Hematopoietic multipotent progenitor cell treated with erythropoietin and hydrocortisone succinate and interleukin-3 and kit ligand, for 8 days (in vitro differentiated cells): ENCODE measurements at regions not wholly inside any gene's neighbourhood (a gene's known extent, or its start where the extent isn't known, plus 50 kb on each side); places are given as distances from the start of the nearest gene placed in this dataset.

Experiments
- DNase-seq: peaks from one replicate; pipeline ENCODE4 v3.0.0-alpha.2; 2015

DNA sequence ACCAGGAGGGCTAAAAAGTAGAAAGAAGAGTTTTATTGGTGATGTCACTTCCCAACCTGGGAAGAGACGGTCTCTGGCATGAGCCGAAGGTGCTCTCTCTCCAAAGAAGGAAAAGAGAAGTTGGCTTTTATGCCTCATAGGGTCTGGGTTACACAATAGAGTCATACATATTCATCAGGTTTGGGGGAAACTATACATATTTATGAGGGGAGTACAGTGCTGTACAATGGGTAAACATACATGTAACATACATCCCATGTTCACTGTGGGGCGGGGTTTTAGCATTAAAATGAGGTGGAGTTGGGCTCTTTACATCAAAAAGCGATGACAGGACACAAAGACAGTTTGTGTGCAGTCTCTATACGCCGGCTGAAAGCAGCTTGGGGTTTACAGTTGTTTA, 701.7 kb downstream of the TYW1 start:
- no peak for DNase-seq

DNA sequence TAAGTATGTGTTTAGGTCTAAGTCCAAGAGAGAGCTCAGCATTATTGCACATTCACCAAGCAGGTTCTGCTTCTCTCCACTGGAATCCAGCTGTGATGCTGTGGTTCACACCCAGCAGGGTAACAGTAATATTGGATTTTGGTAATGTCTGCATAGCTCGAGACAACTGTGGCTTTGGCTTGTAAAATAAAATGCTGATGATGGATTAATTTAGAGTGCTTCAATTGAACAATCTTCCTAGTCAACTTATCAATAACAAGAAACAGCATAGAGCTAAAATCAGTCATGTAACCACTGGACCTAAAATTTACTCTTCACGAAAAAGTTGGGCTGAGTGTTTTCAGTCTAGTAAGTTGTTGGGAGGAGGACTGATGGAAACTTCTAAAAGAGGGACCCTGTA, 709.2 kb downstream of the TYW1 start:
- DNase-seq = no peak

DNA sequence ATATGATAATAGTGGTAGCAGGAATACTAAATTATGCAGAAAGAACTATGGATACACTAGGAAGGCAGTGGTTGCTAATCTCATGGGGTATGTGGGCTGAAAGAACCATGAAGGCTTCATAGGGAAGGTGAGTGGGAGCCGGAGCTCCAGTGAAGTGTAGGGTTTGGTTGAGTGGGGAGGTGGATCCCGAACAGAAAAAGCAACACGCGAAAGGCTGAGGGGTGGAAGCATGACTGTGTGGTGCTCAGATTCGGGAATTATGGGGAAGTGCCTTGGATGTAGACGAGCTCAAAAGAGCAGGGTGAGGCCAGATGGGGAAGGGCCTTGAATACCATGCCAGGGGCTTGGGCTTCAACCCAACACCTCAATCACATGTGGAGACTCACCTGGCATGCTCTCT, 715.1 kb downstream of the TYW1 start:
- DNase-seq = no peak

DNA sequence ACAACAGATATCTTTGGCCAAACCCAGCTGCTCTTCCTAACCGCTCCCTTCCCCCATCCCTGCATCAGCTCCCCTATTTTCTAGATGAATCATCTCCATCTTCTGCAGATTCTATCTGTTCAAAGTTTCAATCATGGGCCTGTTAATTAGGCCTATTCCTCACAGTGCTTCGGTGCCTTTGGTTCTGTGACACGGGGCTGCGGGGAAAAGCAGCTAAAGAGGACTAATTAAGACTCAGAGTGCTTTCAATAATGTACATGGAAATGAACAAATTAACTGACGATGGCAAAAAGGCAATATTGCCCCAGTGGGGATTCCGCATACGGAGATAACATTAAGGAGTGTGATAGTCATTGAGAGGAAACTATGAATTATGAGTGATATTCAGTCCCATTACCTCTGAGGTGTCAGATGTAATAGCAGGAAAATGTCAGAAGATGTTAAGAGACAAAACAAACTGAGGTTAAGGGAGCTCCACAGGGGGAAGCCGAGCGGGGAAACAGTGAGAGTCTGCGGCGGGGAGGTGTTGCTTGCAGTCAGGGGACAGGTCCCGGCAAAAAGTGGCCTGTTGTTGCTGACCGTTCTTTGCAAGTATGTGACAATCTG, 716.9 kb downstream of the TYW1 start:
- DNase-seq = no peak

DNA sequence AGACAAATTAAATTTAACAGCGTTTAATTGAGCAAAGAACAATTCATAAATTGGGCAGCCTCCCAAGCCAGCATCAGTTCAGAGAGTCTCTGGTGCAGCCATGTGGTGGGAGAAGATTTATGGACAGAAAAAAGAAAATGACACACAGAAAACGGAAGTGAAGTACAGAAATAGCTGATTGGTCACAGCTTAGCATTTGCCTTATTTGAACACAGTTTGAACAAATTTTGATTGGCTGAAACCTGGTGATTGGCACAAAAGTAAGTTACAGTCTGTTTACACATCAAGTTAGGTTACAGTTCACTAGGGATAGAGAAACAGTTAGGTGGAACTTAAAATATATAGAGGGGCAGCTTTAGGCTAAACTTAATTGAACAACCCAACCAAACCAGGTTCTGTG, 720.1 kb downstream of the TYW1 start:
- no peak for DNase-seq

DNA sequence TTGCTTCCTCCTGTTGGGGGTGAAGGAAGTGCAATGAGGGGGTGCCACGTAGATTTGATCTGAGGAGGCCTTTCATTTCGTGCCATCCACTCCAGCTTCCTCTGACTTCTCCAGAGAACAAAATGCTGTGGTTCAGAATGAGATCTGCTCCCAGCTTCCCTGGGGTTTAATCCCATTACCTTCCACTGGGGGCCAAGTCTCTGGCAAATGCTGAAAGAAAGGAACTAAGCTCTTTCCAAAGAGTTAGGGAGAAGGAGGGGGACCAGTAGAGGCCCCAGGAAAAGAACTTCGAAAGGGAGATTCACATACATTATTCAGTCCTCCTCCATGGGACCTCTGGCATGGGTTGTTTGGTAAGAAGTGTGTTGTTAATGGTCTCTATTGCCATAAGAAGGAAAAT, 727.0 kb downstream of the TYW1 start:
- no peak for DNase-seq

DNA sequence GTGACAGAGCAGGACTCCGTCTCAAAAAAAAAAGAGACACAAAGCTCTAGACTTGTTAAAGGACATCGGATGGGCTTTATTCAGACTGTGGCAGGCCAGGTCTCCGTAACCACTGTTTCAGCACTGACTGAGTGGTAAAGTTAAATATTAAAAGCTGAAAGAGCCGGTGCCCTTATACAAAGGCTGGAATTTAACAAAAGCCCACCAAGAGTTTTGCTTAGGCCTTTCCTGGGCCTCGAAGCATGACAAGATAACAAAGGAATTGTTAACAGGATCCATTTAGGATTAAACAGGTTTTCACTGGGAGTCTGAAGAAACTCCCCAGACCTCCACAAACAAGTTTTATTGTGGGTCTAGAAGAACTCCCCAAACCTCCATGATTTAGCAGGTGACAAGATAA, 727.8 kb downstream of the TYW1 start:
- no peak for DNase-seq

DNA sequence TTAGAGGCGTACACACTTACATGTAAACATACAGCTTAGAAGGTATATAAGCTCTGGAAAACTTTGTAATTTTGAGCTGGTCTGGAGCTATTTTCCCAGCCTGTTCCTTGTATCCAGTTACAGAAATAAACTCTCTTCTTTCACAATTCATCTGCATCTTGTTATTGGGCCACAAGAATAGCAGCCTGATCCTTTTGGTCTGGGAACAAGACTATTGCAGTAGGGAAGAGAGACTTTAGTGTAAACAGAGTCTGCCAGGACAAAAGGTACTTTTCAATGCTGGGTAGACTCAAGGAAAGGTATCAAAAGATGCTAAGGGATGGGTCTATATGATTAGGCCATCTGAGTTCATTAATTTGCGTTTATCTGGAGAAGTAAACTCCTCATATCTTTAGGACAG, 728.3 kb downstream of the TYW1 start:
- DNase-seq = no peak

DNA sequence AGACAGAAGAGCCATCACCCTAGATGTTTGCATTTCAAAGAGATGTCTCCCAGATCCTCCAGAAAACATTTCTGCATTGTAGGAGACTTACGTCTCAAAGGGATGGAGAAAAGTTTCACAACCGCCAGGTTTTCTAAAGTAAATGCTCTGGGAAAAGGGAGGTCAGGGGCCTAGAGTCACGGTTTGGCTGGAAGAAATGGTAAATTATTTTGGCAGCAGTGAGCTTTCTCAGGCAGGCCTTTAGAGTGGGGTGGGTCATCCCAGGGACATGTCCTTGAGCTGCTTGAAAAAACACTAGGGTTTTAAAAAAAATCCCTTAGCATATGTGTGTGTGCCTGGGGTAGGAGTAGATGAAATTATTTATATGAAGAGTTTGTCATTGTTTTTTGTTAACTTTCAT, 728.8 kb downstream of the TYW1 start:
- DNase-seq = no peak

DNA sequence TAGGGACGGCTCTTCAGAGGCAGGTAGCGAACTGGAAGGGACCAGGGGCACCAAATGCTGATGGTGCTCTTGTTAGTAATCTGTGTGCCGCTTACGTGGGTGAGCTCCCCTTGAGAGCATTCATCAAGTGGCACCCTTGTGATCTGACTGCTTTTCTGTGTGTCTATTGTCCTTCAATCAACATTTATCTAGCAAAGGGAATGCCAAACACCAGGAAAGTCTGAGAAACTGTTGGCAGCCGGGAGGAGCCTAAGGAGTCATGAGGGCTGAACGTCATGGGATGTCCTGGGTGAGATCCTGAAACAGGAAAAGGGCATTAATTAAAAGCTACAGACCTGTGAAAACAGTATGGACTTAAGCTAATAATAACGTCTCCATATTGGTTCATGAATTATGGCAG, 733.1 kb downstream of the TYW1 start:
- DNase-seq = no peak

DNA sequence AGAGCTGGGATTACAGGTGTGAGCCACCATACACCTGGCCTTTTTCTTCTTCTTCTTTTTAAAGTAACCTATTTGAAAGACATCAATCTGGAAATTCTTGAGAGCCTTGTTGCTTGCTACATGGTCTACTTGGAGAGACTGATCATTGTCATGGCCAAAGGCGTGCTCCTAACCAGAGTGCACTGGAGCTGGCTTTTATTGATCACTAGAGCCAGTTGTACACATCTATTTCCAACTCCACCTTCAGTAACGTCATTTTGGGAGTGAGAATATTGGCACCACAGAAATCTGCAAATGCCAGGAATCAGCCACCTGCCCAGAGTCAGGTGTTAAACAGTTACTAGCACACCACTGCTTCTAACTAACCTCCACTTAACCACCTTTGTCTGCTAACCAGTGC, 735.1 kb downstream of the TYW1 start:
- DNase-seq = no peak

DNA sequence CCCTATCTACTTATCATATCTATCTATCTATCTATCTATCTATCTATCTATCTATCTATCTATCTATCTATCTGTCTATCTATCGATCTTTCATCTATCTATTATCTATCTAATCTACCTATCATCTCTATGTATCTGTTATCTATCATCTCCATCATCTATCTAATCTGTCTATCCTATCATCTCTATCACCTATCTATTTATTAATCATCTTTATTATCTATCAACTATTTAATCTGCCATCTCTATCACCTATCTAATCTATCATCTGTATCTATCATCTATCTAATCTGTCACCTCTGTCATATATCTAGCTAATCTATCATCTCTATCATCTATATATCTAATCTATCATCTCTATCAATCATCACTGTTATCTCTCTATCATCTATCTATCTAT, 736.3 kb downstream of the TYW1 start:
- DNase-seq = no peak

DNA sequence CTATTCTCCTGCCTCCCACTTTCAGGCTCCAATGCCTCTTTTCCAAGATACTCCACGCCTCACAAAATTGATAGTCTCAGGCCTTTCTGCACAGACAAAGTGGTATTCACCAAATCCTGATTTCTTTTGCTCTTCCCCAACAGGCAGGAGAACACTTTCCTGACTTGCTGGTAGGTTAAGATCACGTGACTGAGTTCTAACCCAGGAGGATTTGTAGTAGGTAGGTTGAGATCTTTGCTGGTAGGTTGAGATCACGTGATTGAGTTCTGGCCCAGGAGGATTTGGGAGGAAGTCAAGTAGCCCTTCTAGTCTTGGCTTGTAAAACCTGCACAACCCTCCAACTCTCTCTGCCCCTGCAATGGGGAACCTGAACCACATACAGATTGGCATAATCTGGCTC, 741.5 kb downstream of the TYW1 start:
- DNase-seq = no peak

DNA sequence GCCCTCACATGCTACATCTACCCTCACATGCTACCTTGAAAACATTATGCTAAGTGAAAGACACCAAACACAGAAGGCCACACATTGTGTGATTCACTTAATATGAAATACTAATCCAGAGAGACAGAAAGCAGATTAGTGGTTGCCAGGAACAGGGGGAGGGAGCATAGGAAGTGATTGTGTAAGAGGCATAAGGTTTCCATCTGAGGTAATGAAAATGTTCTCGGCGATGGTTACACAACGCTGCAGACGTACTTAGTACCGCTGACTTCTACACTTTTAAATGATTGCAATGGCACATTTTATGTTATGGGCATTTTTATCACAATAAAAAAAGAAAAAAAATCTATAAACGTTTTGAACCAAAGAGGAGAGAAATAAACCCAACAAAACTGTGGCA, 742.3 kb downstream of the TYW1 start:
- DNase-seq = no peak

DNA sequence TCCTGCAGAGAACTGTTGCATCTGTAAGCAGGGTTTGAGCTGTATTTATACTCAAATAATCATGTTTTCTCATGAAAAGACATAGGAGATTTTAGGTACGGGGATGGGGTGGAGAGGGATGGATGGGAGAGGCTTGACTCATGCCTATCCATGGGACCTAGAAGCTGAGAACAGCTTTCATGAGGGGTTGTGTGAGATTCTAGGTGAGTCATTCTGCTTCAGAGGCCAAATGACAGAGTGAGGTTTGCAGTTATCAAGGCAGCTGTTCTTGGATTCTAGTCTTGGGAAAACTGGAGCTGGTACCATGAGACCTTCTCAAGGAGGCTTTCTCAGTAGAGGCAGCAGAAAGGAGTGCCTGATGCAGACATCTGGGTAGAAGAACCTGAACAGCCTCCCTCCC, 746.9 kb downstream of the TYW1 start:
- DNase-seq = no peak

DNA sequence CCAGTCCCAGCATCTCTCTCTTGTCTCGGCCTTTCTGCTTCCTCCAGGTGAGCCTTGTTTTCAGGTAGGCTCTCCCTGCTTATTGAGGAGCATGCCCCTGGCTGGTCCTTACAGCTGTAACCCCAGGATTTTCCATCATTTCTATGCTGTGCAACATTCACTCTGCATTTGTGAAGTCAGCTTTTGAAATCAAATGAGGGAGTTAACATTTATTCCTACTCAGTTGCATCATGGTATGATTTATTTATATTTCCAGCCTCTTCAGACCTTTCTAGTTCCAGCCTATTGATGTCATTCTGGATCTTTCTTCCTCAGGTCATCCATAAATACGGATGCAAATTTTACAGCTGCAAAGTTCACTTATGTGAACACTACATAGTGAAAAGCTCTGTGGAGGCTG, 755.6 kb downstream of the TYW1 start:
- DNase-seq = no peak

DNA sequence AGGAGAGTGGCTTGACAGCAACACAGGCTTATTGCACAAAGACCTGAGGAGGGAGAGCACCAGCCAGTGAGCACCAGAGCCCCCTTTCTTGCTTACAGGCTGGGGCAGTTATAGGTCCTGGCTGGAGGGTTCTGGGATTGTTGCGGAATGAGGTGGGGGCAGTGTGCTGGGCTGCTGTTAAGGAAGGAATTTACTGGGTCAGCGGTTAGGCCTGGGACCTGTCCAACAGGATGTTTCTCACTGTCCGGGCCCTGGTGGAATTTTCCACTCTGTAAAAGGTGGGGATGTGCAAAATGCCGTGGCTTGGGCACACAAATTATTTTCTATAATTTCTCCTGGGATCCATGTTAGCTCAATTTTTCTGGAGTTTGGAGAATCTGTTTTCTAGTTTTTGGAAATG, 757.3 kb downstream of the TYW1 start:
- no peak for DNase-seq

DNA sequence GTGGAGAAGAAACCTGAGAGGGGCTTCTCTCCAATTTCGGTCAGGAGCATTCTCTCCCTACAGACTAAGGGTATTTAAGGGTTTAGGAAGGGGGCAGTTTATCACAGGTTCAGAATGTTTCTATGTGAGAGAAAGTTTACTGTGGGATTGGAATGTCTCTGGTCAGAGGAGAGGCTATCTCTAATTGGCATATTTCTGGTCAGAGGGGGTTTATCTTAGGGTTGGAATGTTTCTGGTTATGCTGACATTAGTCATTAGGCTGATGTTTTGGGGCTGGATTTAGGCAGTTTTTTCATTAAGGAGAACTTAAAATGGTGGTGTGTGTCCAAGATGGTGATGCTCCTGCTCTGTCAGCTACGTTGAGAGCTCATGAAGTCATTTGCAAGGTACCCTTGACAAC, 758.0 kb downstream of the TYW1 start:
- DNase-seq = no peak

DNA sequence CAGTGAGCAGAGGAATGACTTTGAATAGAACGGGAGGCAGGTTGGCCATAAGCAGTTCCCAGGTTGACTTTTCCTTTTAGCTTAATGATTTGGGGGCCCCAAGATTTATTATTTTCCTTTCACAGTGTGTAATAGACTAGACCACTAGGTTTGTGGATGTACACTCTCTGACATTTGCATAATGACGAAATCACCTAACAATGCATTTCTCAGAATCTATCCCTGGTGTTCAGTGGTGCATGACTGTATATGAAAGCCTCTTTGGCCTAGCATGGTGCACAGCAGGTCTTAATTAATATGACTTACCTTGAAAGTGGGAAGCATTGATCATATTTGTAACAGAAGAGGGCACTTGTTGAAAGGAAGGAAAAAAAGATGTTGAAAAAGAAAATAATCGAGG, 761.9 kb downstream of the TYW1 start:
- DNase-seq = no peak

DNA sequence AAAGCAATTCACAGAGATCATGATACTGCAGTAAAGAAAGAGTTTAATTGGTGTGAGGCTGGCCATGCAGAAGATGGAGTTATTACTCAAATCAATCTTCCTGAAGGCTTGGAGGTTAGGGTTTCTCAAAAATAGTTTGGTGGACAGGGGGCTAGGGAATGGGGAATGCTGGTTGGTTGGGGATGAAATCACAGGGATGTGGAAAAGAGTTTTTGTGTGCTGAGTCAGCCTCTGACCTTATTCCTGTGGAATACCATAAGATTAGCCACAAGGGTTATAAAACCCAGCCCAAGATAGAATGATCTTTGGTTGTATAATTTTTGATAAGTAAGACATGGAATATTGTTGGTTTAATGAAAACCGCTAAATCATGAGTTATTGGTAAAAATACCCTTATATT, 764.3 kb downstream of the TYW1 start:
- DNase-seq = no peak

DNA sequence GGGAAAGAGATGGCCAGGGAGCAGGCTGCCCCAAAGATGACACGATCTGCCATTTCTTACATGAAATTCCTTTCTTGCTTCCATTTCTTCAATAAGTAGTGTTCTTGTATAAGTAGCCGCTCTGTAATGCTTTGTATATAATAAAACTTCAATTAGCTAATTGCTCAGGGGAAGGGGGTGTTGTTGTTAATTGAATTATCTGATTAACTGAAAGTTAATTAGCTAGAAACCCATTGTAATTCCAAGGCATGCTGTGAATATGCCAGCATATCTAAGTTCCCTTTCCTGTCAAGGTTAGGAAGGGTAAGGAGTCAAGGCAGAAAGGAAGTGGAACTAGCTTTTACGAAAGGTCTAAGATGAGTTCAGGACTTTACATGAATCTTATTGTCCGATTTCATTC, 765.9 kb downstream of the TYW1 start:
- DNase-seq = no peak

DNA sequence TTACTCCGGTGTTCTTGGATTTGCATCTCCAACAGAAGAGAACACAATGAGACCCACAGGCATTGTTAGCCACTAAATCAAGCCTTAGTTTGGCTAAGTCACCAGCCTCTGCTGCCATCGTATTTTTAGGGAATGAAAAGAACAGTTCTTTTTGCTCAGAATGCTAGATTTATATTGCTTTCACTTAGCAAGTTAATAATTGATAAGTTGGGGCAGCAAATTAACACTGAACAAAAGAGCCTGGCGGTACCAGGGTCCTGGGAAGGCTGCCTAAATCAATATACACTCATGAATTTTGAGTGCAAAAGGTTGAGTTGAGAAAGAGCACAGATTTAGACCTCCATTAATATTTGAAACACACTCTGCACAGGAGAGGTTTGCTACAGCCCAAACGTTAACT, 767.7 kb downstream of the TYW1 start:
- DNase-seq = no peak

DNA sequence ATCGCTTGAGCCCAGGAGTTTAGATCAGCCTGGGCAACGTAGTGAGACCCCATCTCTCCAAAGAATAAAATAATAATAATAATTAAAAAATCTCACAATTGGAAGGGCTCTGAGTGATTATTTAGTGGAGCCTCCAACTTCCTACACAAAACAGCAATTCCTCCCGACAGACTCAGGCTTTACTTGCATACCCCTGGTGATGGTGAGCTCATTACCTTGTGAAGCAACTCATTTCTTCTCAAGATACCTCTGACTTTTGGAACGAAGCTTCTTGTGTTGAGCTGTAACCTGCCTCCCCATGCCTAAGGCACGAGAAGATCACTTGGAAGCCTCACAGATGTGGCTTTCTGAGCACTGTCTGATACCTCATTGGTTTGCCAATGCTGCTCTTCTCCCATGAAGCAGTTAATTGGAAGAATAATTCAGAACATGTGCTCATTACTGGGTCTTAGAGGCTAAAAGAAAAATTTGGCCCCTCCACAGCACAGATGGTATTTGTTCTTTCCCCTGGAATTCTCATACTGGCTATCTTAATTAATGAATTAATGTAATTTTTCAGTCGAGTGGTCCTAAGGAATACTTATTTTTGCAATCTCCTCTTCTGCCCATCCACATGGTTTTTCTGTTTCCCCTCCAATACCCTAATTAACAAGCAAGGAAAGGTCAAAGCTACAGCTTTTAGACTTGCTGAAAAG, 769.0 kb downstream of the TYW1 start:
- no peak for DNase-seq

DNA sequence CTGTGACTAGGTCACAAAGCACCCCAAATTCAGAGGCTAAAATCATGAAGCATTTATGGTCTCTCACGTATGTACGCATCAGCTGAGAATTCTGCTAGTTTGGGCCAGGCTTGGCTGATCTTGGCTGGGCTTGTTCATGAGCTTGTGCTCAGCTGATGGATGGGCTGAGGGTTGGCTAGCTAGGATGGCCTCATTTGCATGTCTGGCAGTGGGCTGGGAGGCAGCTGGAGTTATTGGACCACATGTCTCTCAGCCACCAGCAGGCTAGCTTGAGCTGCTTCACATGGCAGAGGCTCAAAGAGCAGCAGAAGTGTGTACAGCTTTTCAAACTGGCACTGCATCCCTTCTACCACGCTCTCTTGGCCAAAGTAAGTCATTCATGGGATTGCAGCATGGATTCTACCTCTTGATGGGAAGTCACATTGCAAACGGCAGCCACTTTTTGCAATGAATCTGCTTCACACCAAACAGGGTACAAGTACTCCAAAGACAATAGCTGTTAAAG, 770.3 kb downstream of the TYW1 start:
- no peak for DNase-seq
